GM23338 (cell line): ENCODE measurements at regions not wholly inside any gene's neighbourhood (a gene's known extent, or its start where the extent isn't known, plus 50 kb on each side); places are given as distances from the start of the nearest gene placed in this dataset.

Experiments
- ATAC-seq: fragments of 200-7000 bp; cut with Tn5 transposase; 3 replicates; pipeline ENCODE4 v1.9.1; 2020
- DNase-seq: peaks from one replicate; pipeline ENCODE4 v3.0.0-alpha.2; 2015; ENCODE audit warnings: low spot score
- H2AFZ ChIP-seq: fragments of 200-600 bp; sonication (generic); 2 replicates; pipeline ENCODE4 v1.8.0; 2016; ENCODE audit warnings: antibody characterized with exemption, mild to moderate bottlenecking, moderate library complexity
- H3F3A ChIP-seq: fragments of 200-600 bp; sonication (generic); replicated peaks from 2 replicates; pipeline ENCODE4 v1.8.0; 2017; ENCODE audit warnings: antibody characterized with exemption, mixed run types, low read depth
- H3K27ac ChIP-seq: fragments of 200-600 bp; sonication (generic); 2 replicates; pipeline ENCODE4 v1.6.1; 2016; ENCODE audit warnings: low read depth
- H3K27me3 ChIP-seq: fragments of 200-600 bp; sonication (generic); 2 replicates; pipeline ENCODE4 v1.8.0; 2016; ENCODE audit warnings: mild to moderate bottlenecking, mixed run types, moderate library complexity; ENCODE audit not compliant: insufficient read depth
- H3K36me3 ChIP-seq: fragments of 200-600 bp; sonication (generic); 2 replicates; pipeline ENCODE4 v1.8.0; 2016; ENCODE audit warnings: mild to moderate bottlenecking; ENCODE audit not compliant: insufficient read depth
- H3K4me1 ChIP-seq: fragments of 200-600 bp; sonication (generic); 2 replicates; pipeline ENCODE4 v1.8.0; 2016; ENCODE audit warnings: mild to moderate bottlenecking, moderate library complexity; ENCODE audit not compliant: insufficient read depth
- H3K4me2 ChIP-seq: fragments of 200-600 bp; sonication (generic); 2 replicates; pipeline ENCODE4 v1.7.1; 2017; ENCODE audit warnings: mixed run types
- H3K4me3 ChIP-seq: fragments of 200-600 bp; sonication (generic); 2 replicates; pipeline ENCODE4 v1.6.1; 2016; ENCODE audit warnings: mixed run types
- H3K79me2 ChIP-seq: fragments of 200-600 bp; sonication (generic); replicated peaks from 2 replicates; pipeline ENCODE4 v1.8.0; 2017; ENCODE audit warnings: mild to moderate bottlenecking; ENCODE audit not compliant: insufficient read depth
- H3K9me2 ChIP-seq: fragments of 200-600 bp; sonication (generic); 2 replicates; pipeline ENCODE4 v1.8.0; 2017; ENCODE audit not compliant: insufficient read depth
- H4K20me1 ChIP-seq: fragments of 200-600 bp; sonication (generic); replicated peaks from 2 replicates; pipeline ENCODE4 v1.8.0; 2017; ENCODE audit warnings: mild to moderate bottlenecking; ENCODE audit not compliant: insufficient read depth
- H3K27ac Mint-ChIP-seq: 2 replicates; pipeline ENCODE4 v1.8.0; 2020; ENCODE audit warnings: inconsistent platforms, mild to moderate bottlenecking, moderate library complexity, mixed read lengths
- H3K27me3 Mint-ChIP-seq: 3 replicates; pipeline ENCODE4 v1.8.0; 2022; ENCODE audit warnings: low read depth, mild to moderate bottlenecking, moderate library complexity, mixed read lengths, inconsistent platforms; ENCODE audit not compliant: insufficient read depth, poor library complexity
- H3K36me3 Mint-ChIP-seq: 3 replicates; pipeline ENCODE4 v1.8.0; 2021; ENCODE audit warnings: low read depth, mild to moderate bottlenecking, inconsistent platforms, moderate library complexity, mixed read lengths
- H3K4me1 Mint-ChIP-seq: 3 replicates; pipeline ENCODE4 v1.8.0; 2020; ENCODE audit warnings: mild to moderate bottlenecking, inconsistent platforms, mixed read lengths
- H3K4me3 Mint-ChIP-seq: 3 replicates; pipeline ENCODE4 v1.8.0; 2021; ENCODE audit warnings: moderate library complexity, mild to moderate bottlenecking, inconsistent platforms, mixed read lengths
- H3K9me3 Mint-ChIP-seq: 3 replicates; pipeline ENCODE4 v1.8.0; 2020; ENCODE audit warnings: moderate library complexity, mild to moderate bottlenecking, inconsistent platforms, mixed read lengths
- CREB1 ChIP-seq: fragments of 250-450 bp; sonication (Bioruptor Pico); IDR thresholded peaks from 2 replicates; pipeline ENCODE4 v1.5.0; 2020; ENCODE audit warnings: low read depth, mild to moderate bottlenecking, moderate library complexity
- EZH2 ChIP-seq: fragments of 200-600 bp; sonication (generic); IDR thresholded peaks from one replicate; pipeline ENCODE4 v1.8.0; 2017; ENCODE audit warnings: antibody characterized with exemption, mild to moderate bottlenecking, low read depth; ENCODE audit not compliant: unreplicated experiment
- EZH2phosphoT487 ChIP-seq: fragments of 200-600 bp; sonication (generic); IDR thresholded peaks from one replicate; pipeline ENCODE4 v1.8.1; 2018; ENCODE audit warnings: antibody characterized with exemption; ENCODE audit not compliant: unreplicated experiment
- JUNB ChIP-seq: IDR thresholded peaks from one replicate; pipeline ENCODE4 v1.6.1; 2016; ENCODE audit warnings: antibody characterized with exemption; ENCODE audit not compliant: unreplicated experiment
- NANOG ChIP-seq: IDR thresholded peaks from 2 replicates; pipeline ENCODE4 v1.6.1; 2016; ENCODE audit warnings: antibody characterized with exemption, borderline replicate concordance
- POLR2AphosphoS5 ChIP-seq: IDR thresholded peaks from 2 replicates; pipeline ENCODE4 v1.6.1; 2016; ENCODE audit warnings: antibody characterized with exemption, low read depth
- STAT1 ChIP-seq: IDR thresholded peaks from one replicate; pipeline ENCODE4 v1.6.1; 2016; ENCODE audit warnings: antibody characterized with exemption; ENCODE audit not compliant: unreplicated experiment
- ZNF114 ChIP-seq: fragments of 250-450 bp; sonication (Bioruptor Pico); IDR thresholded peaks from 2 replicates; pipeline ENCODE4 v1.5.0; 2020; ENCODE audit warnings: mild to moderate bottlenecking, moderate library complexity
- ZNF331 ChIP-seq: fragments of 250-450 bp; sonication (Bioruptor Pico); IDR thresholded peaks from 2 replicates; pipeline ENCODE4 v1.5.0; 2020; ENCODE audit warnings: low read depth, mild to moderate bottlenecking, moderate library complexity
- TF ChIP-seq, protein P1 (sequence below): IDR thresholded peaks from one replicate; pipeline ENCODE4 v1.6.1; 2018; ENCODE audit warnings: antibody characterized with exemption; ENCODE audit not compliant: unreplicated experiment
- TF ChIP-seq, protein P2 (sequence below), 2 experiments: fragments of 200-600 bp in 1 of 2; sonication (generic) in 1 of 2; conservative IDR thresholded peaks; 2 replicates each; pipeline versions ENCODE4 v1.5.1 to v1.6.1; 2016 to 2017; ENCODE audit warnings: antibody characterized with exemption in 2 of 2, low read depth in 2 of 2, mild to moderate bottlenecking in 2 of 2, moderate library complexity in 1 of 2
- TF ChIP-seq, protein P3 (sequence below): fragments of 250-450 bp; sonication (Bioruptor Pico); IDR thresholded peaks from 2 replicates; pipeline ENCODE4 v1.5.0; 2020; ENCODE audit warnings: mild to moderate bottlenecking, moderate library complexity
- TF ChIP-seq, protein P4 (sequence below): IDR thresholded peaks from 2 replicates; pipeline ENCODE4 v1.6.1; 2016; ENCODE audit warnings: antibody characterized with exemption

DNA sequence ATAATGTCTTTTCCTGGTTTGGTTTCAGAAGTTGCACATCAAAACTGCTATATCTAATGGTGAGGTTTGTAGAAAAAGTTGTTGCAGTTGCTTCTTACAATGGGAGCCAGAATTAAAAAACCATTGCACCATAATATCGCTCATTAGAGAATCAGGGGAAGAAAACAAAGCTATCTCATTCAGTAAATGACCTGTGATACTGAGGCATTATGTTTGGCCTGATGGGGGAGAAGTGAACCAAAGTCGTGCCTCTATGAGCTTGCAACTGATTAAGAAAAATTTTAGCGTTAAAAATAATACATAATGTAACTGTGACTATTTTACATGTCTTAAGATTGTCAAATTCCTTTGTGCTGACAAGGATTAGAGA is 60.2 kb upstream of the ARHGEF26 start:
- H3K9me3 Mint-ChIP-seq, result no peaks in the 10 kb centered on the region
- Histone ChIP-seq H3K27me3 (no peaks in the 10 kb centered on the region), H3F3A (no peaks in the 10 kb centered on the region), H3K4me2 (peak overlapping the region; percentile 12), H4K20me1 (no peaks in the 10 kb centered on the region), H3K27ac (peak overlapping the region; percentile 70; the same call in 1 of the 2 replicates), H3K4me1 (peaks cover 44% of the 10 kb centered on the region), H3K36me3 (no peaks in the 10 kb centered on the region), H2AFZ (no peak overlapping the region), H3K79me2 (no peaks in the 10 kb centered on the region), H3K4me3 (no peak overlapping the region), H3K9me2 (peaks cover 16% of the 10 kb centered on the region)
- H3K27me3 Mint-ChIP-seq, result no peaks in the 10 kb centered on the region
- no peaks in the 10 kb centered on the region; the same call in 2 of the 3 replicates for H3K36me3 Mint-ChIP-seq
- TF ChIP-seq, protein P1, sequence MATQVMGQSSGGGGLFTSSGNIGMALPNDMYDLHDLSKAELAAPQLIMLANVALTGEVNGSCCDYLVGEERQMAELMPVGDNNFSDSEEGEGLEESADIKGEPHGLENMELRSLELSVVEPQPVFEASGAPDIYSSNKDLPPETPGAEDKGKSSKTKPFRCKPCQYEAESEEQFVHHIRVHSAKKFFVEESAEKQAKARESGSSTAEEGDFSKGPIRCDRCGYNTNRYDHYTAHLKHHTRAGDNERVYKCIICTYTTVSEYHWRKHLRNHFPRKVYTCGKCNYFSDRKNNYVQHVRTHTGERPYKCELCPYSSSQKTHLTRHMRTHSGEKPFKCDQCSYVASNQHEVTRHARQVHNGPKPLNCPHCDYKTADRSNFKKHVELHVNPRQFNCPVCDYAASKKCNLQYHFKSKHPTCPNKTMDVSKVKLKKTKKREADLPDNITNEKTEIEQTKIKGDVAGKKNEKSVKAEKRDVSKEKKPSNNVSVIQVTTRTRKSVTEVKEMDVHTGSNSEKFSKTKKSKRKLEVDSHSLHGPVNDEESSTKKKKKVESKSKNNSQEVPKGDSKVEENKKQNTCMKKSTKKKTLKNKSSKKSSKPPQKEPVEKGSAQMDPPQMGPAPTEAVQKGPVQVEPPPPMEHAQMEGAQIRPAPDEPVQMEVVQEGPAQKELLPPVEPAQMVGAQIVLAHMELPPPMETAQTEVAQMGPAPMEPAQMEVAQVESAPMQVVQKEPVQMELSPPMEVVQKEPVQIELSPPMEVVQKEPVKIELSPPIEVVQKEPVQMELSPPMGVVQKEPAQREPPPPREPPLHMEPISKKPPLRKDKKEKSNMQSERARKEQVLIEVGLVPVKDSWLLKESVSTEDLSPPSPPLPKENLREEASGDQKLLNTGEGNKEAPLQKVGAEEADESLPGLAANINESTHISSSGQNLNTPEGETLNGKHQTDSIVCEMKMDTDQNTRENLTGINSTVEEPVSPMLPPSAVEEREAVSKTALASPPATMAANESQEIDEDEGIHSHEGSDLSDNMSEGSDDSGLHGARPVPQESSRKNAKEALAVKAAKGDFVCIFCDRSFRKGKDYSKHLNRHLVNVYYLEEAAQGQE, result no peak
- TF ChIP-seq EZH2phosphoT487, result no peak
- TF ChIP-seq NANOG, result no peak
- TF ChIP-seq, protein P2, sequence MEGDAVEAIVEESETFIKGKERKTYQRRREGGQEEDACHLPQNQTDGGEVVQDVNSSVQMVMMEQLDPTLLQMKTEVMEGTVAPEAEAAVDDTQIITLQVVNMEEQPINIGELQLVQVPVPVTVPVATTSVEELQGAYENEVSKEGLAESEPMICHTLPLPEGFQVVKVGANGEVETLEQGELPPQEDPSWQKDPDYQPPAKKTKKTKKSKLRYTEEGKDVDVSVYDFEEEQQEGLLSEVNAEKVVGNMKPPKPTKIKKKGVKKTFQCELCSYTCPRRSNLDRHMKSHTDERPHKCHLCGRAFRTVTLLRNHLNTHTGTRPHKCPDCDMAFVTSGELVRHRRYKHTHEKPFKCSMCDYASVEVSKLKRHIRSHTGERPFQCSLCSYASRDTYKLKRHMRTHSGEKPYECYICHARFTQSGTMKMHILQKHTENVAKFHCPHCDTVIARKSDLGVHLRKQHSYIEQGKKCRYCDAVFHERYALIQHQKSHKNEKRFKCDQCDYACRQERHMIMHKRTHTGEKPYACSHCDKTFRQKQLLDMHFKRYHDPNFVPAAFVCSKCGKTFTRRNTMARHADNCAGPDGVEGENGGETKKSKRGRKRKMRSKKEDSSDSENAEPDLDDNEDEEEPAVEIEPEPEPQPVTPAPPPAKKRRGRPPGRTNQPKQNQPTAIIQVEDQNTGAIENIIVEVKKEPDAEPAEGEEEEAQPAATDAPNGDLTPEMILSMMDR (conservative IDR thresholded peaks at IDR 0.05; ENCODE audit: low read depth in 2 of 2), result no peak
- TF ChIP-seq ZNF114, result no peak
- TF ChIP-seq ZNF331, result no peak
- no peak for TF ChIP-seq POLR2AphosphoS5
- TF ChIP-seq, protein P3, sequence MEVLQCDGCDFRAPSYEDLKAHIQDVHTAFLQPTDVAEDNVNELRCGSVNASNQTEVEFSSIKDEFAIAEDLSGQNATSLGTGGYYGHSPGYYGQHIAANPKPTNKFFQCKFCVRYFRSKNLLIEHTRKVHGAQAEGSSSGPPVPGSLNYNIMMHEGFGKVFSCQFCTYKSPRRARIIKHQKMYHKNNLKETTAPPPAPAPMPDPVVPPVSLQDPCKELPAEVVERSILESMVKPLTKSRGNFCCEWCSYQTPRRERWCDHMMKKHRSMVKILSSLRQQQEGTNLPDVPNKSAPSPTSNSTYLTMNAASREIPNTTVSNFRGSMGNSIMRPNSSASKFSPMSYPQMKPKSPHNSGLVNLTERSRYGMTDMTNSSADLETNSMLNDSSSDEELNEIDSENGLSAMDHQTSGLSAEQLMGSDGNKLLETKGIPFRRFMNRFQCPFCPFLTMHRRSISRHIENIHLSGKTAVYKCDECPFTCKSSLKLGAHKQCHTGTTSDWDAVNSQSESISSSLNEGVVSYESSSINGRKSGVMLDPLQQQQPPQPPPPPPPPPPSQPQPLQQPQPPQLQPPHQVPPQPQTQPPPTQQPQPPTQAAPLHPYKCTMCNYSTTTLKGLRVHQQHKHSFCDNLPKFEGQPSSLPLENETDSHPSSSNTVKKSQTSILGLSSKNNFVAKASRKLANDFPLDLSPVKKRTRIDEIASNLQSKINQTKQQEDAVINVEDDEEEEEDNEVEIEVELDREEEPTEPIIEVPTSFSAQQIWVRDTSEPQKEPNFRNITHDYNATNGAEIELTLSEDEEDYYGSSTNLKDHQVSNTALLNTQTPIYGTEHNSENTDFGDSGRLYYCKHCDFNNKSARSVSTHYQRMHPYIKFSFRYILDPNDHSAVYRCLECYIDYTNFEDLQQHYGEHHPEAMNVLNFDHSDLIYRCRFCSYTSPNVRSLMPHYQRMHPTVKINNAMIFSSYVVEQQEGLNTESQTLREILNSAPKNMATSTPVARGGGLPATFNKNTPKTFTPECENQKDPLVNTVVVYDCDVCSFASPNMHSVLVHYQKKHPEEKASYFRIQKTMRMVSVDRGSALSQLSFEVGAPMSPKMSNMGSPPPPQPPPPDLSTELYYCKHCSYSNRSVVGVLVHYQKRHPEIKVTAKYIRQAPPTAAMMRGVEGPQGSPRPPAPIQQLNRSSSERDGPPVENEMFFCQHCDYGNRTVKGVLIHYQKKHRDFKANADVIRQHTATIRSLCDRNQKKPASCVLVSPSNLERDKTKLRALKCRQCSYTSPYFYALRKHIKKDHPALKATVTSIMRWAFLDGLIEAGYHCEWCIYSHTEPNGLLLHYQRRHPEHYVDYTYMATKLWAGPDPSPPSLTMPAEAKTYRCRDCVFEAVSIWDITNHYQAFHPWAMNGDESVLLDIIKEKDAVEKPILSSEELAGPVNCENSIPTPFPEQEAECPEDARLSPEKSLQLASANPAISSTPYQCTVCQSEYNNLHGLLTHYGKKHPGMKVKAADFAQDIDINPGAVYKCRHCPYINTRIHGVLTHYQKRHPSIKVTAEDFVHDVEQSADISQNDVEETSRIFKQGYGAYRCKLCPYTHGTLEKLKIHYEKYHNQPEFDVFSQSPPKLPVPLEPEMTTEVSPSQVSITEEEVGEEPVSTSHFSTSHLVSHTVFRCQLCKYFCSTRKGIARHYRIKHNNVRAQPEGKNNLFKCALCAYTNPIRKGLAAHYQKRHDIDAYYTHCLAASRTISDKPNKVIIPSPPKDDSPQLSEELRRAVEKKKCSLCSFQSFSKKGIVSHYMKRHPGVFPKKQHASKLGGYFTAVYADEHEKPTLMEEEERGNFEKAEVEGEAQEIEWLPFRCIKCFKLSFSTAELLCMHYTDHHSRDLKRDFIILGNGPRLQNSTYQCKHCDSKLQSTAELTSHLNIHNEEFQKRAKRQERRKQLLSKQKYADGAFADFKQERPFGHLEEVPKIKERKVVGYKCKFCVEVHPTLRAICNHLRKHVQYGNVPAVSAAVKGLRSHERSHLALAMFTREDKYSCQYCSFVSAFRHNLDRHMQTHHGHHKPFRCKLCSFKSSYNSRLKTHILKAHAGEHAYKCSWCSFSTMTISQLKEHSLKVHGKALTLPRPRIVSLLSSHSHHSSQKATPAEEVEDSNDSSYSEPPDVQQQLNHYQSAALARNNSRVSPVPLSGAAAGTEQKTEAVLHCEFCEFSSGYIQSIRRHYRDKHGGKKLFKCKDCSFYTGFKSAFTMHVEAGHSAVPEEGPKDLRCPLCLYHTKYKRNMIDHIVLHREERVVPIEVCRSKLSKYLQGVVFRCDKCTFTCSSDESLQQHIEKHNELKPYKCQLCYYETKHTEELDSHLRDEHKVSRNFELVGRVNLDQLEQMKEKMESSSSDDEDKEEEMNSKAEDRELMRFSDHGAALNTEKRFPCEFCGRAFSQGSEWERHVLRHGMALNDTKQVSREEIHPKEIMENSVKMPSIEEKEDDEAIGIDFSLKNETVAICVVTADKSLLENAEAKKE (CRISPR knock-in tag), result no peak
- TF ChIP-seq CREB1, result no peak
- TF ChIP-seq STAT1, result no peak
- TF ChIP-seq, protein P4, sequence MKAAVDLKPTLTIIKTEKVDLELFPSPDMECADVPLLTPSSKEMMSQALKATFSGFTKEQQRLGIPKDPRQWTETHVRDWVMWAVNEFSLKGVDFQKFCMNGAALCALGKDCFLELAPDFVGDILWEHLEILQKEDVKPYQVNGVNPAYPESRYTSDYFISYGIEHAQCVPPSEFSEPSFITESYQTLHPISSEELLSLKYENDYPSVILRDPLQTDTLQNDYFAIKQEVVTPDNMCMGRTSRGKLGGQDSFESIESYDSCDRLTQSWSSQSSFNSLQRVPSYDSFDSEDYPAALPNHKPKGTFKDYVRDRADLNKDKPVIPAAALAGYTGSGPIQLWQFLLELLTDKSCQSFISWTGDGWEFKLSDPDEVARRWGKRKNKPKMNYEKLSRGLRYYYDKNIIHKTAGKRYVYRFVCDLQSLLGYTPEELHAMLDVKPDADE, result no peak
- TF ChIP-seq JUNB, result no peak
- TF ChIP-seq EZH2, result no peak
- peaks cover 36% of the 10 kb centered on the region for H3K4me1 Mint-ChIP-seq
- no peak overlapping the region for H3K4me3 Mint-ChIP-seq
- H3K27ac Mint-ChIP-seq, result peak overlapping the region; percentile 84
- no peak for DNase-seq
- no peak; the same call in 2 of the 3 replicates for ATAC-seq
